HepG2 (cell line): ENCODE measurements at regions not wholly inside any gene's neighbourhood (a gene's known extent, or its start where the extent isn't known, plus 50 kb on each side); places are given as distances from the start of the nearest gene placed in this dataset.

ENCODE experiments used
- ATAC-seq: fragments of 200-7000 bp; cut with Tn5 transposase; 3 replicates; pipeline ENCODE4 v1.9.1; 2020; ENCODE audit warnings: mild to moderate bottlenecking, moderate library complexity
- BruUV-seq: library from RNA; stranded (reverse); fragments of 400-500 nt; replicated peaks from 2 replicates; lab custom pipeline; 2021; lab: Mats Ljungman, UMichigan
- CTCF ChIA-PET: fragments of 300-600 bp; formaldehyde crosslinking; extraction: SDS; loops from one replicate; lab custom pipeline; 2021; ENCODE audit warnings: low total read pairs, inconsistent platforms, low intra/inter-chr PET ratio; lab: Yijun Ruan, JAX
- POLR2A ChIA-PET: fragments of 350-600 bp; sonication (Branson Sonifier 250); formaldehyde crosslinking; loops from one replicate; lab custom pipeline; 2020; ENCODE audit warnings: antibody characterized with exemption, inconsistent platforms; lab: Yijun Ruan, JAX
- DNase-seq: peaks from one replicate; pipeline ENCODE4 v3.0.0-alpha.2; 2015; ENCODE audit warnings: low spot score
- FAIRE-seq: peaks from 3 replicates; lab custom pipeline; 2011; peaks lifted over from hg19 to GRCh38; lab: Jason Lieb, UNC
- H2AFZ ChIP-seq: one replicate; pipeline ENCODE4 v1.6.1; 2011; ENCODE audit warnings: low read length, inconsistent platforms
- H3K27ac ChIP-seq: fragments of 300-600 bp; 3 replicates; pipeline ENCODE4 v1.8.0; 2011; ENCODE audit warnings: mixed run types, mild to moderate bottlenecking, mixed read lengths, low read length, inconsistent platforms; ENCODE audit not compliant: insufficient read depth; ENCODE audit errors: extremely low read length
- H3K27me3 ChIP-seq, 2 experiments: fragments of 200-600 bp in 1 of 2; 2 replicates in 1 of 2; 3 replicates in 1 of 2; pipeline versions ENCODE4 v1.6.0 to v1.8.0; 2011; ENCODE audit warnings: low read length in 2 of 2, mild to moderate bottlenecking in 2 of 2, moderate library complexity in 2 of 2, inconsistent platforms in 1 of 2; ENCODE audit not compliant: insufficient read depth in 2 of 2, control insufficient read depth in 1 of 2
- H3K36me3 ChIP-seq, 2 experiments: fragments of 200-600 bp in 1 of 2; replicated peaks in 1 of 2; 2 replicates in 1 of 2; 3 replicates in 1 of 2; pipeline versions ENCODE4 v1.5.1 to v1.8.0; 2011; ENCODE audit warnings: low read length in 2 of 2, inconsistent platforms in 1 of 2; ENCODE audit not compliant: insufficient read depth in 2 of 2, control insufficient read depth in 1 of 2
- H3K4me1 ChIP-seq: 2 replicates; pipeline ENCODE4 v1.5.1; 2012; ENCODE audit warnings: low read length, inconsistent platforms; ENCODE audit not compliant: insufficient read depth
- H3K4me2 ChIP-seq: 2 replicates; pipeline ENCODE4 v1.6.0; 2011; ENCODE audit warnings: low read depth, low read length, inconsistent platforms
- H3K4me3 ChIP-seq, 3 experiments: fragments of 200-600 bp in 1 of 3; sonication (generic), shearing (Covaris generic) in 1 of 3; replicated peaks in 1 of 3; 2 replicates each; pipeline ENCODE4 v1.5.1; 2011 to 2016; ENCODE audit warnings: low read length in 3 of 3, inconsistent platforms in 2 of 3, low read depth in 2 of 3, mild to moderate bottlenecking in 2 of 3, control low read depth in 1 of 3, mixed read lengths in 1 of 3; ENCODE audit not compliant: insufficient read depth in 1 of 3
- H3K79me2 ChIP-seq: one replicate; pipeline ENCODE4 v1.6.1; 2011; ENCODE audit warnings: low read length, inconsistent platforms; ENCODE audit not compliant: insufficient read depth
- H3K9ac ChIP-seq: 2 replicates; pipeline ENCODE4 v1.6.0; 2011; ENCODE audit warnings: mild to moderate bottlenecking, low read depth, low read length, inconsistent platforms; ENCODE audit not compliant: insufficient read depth
- H3K9me3 ChIP-seq: 2 replicates; pipeline ENCODE4 v1.5.1; 2012; ENCODE audit warnings: mild to moderate bottlenecking, low read length
- H4K20me1 ChIP-seq: 2 replicates; pipeline ENCODE4 v1.6.0; 2011; ENCODE audit warnings: inconsistent platforms, mild to moderate bottlenecking, low read length, moderate library complexity; ENCODE audit not compliant: insufficient read depth
- DNMT3B ChIP-seq: conservative IDR thresholded peaks from 2 replicates; pipeline ENCODE4 v1.6.1; 2016; ENCODE audit warnings: missing biosample characterization, control low read depth
- NFRKB ChIP-seq: fragments of 450-650 bp; IDR thresholded peaks from 2 replicates; pipeline ENCODE4 v1.6.1; 2017
- TEAD2 ChIP-seq: sonication (generic); formaldehyde crosslinking; IDR thresholded peaks from 2 replicates; pipeline ENCODE4 v1.9.0; 2021; ENCODE audit warnings: missing genetic modification reagents
- ZNF143 ChIP-seq: sonication (generic); formaldehyde crosslinking; IDR thresholded peaks from 2 replicates; pipeline ENCODE4 v1.4.0; 2020; ENCODE audit warnings: missing genetic modification reagents
- ZNF34 ChIP-seq: sonication (generic); formaldehyde crosslinking; IDR thresholded peaks from 2 replicates; pipeline ENCODE4 v1.4.0; 2020; ENCODE audit warnings: mild to moderate bottlenecking, missing genetic modification reagents, borderline replicate concordance
- ZNF451 ChIP-seq: sonication (generic); formaldehyde crosslinking; IDR thresholded peaks from 2 replicates; pipeline ENCODE4 v1.5.0; 2020; ENCODE audit warnings: mild to moderate bottlenecking, missing genetic modification reagents
- ZNF7 ChIP-seq: IDR thresholded peaks from 2 replicates; pipeline ENCODE4 v1.6.1; 2016; ENCODE audit warnings: missing biosample characterization, missing genetic modification reagents
- WGBS: methylation state at CpG from one replicate; pipeline ENCODE4 v1.1.6; 2017; ENCODE audit warnings: low lambda C conversion rate; 5-methylcytosine and 5-hydroxymethylcytosine counted together
- in situ Hi-C: cut with HindIII; loops from 2 replicates; pipeline ENCODE4 v1.10.0; 2017; ENCODE audit warnings: low pct_unique_long_range_greater_than_20kb; ENCODE audit not compliant: extremely low pct_ligation_motif_present
- intact Hi-C: fragments of 100-400 bp; cut with micrococcal nuclease; formaldehyde crosslinking; loops from one replicate; pipeline ENCODE4 v1.10.0; 2022; ENCODE audit not compliant: unreplicated experiment
- TF ChIP-seq, protein P1 (sequence below): sonication (generic); formaldehyde crosslinking; IDR thresholded peaks from 2 replicates; pipeline ENCODE4 v1.9.0; 2021; ENCODE audit warnings: missing genetic modification reagents, borderline replicate concordance
- TF ChIP-seq, protein P2 (sequence below): sonication (generic); formaldehyde crosslinking; IDR thresholded peaks from 2 replicates; pipeline ENCODE4 v1.8.0; 2022; ENCODE audit warnings: missing genetic modification reagents, mild to moderate bottlenecking, moderate library complexity, borderline replicate concordance
- TF ChIP-seq, protein P3 (sequence below): sonication (generic); formaldehyde crosslinking; conservative IDR thresholded peaks from 2 replicates; pipeline ENCODE4 v1.4.0; 2020; ENCODE audit warnings: missing genetic modification reagents
- TF ChIP-seq, protein P4 (sequence below): sonication (generic); formaldehyde crosslinking; IDR thresholded peaks from 2 replicates; pipeline ENCODE4 v1.4.0; 2020; ENCODE audit warnings: missing genetic modification reagents, borderline replicate concordance
- TF ChIP-seq, protein P5 (sequence below): sonication (generic); formaldehyde crosslinking; IDR thresholded peaks from 2 replicates; pipeline ENCODE4 v1.5.1; 2020; ENCODE audit warnings: missing genetic modification reagents, mild to moderate bottlenecking, borderline replicate concordance

DNA sequence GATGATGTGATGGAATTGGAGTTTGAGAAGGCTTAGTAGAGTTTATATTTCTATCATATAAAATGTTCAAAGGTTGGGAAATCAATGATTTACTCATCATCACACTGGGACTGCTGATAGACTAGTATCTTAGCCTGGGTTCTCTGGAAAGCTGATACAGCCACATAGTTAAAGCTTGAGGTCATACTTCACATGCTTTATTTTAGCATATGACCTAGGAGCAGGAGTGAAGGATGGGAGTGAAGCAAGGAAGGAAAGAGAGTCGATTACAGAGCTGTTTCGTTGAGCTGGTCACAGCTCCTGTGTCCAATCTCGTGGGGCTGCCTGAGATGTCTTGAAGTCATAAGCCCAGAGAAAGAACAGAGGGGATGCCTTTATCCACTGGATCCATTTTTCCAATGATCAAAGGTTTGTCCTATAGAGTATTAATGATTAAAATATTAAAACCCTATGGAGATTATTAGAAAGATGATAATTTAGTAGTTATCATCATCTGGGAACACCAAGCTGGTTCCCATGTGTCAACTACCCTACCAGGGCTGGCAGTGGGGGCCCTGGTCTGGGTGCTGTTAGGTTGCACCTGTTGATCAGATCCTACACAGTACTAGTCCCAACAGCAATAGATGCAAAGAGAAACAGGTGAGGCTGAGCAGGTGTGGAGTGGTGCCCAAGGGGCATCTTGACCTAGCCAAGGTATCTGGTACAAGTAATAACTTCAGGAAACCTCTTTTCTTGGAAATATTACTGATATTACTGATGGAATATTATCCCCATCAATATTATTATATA, 77.8 kb downstream of the BAMBI start:
- ATAC-seq (no peak), FAIRE-seq (no peak), DNase-seq (no peak)
- ChIA-PET CTCF (no interaction called here), POLR2A (no interaction called here)
- Histone ChIP-seq H2AFZ (no peak overlapping the region), H3K4me2 (no peak overlapping the region), H3K79me2 (no peaks in the 10 kb centered on the region), H3K9me3 (no peaks in the 10 kb centered on the region), H3K36me3 (no peaks in the 10 kb centered on the region), H3K27me3 (peaks cover 0 to 1% of the 10 kb centered on the region in 2 experiments; a peak in 1 of 5 replicates), H3K27ac (no peak overlapping the region), H3K9ac (no peak overlapping the region), H4K20me1 (no peaks in the 10 kb centered on the region), H3K4me1 (no peaks in the 10 kb centered on the region), H3K4me3 (no peak overlapping the region)
- intact Hi-C loops (no loop called here), in situ Hi-C loops (no loop called here)
- WGBS = 26% methylated on average over 3 of the region's 3 CpGs
- no TSS peak for BruUV-seq
- TF ChIP-seq ZNF34 (CRISPR knock-in tag) = no peak
- TF ChIP-seq, protein P1, sequence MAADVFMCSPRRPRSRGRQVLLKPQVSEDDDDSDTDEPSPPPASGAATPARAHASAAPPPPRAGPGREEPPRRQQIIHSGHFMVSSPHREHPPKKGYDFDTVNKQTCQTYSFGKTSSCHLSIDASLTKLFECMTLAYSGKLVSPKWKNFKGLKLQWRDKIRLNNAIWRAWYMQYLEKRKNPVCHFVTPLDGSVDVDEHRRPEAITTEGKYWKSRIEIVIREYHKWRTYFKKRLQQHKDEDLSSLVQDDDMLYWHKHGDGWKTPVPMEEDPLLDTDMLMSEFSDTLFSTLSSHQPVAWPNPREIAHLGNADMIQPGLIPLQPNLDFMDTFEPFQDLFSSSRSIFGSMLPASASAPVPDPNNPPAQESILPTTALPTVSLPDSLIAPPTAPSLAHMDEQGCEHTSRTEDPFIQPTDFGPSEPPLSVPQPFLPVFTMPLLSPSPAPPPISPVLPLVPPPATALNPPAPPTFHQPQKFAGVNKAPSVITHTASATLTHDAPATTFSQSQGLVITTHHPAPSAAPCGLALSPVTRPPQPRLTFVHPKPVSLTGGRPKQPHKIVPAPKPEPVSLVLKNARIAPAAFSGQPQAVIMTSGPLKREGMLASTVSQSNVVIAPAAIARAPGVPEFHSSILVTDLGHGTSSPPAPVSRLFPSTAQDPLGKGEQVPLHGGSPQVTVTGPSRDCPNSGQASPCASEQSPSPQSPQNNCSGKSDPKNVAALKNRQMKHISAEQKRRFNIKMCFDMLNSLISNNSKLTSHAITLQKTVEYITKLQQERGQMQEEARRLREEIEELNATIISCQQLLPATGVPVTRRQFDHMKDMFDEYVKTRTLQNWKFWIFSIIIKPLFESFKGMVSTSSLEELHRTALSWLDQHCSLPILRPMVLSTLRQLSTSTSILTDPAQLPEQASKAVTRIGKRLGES (CRISPR knock-in tag) = no peak
- TF ChIP-seq, protein P2, sequence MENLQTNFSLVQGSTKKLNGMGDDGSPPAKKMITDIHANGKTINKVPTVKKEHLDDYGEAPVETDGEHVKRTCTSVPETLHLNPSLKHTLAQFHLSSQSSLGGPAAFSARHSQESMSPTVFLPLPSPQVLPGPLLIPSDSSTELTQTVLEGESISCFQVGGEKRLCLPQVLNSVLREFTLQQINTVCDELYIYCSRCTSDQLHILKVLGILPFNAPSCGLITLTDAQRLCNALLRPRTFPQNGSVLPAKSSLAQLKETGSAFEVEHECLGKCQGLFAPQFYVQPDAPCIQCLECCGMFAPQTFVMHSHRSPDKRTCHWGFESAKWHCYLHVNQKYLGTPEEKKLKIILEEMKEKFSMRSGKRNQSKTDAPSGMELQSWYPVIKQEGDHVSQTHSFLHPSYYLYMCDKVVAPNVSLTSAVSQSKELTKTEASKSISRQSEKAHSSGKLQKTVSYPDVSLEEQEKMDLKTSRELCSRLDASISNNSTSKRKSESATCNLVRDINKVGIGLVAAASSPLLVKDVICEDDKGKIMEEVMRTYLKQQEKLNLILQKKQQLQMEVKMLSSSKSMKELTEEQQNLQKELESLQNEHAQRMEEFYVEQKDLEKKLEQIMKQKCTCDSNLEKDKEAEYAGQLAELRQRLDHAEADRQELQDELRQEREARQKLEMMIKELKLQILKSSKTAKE (CRISPR knock-in tag) = no peak
- no peak for TF ChIP-seq NFRKB
- TF ChIP-seq, protein P3, sequence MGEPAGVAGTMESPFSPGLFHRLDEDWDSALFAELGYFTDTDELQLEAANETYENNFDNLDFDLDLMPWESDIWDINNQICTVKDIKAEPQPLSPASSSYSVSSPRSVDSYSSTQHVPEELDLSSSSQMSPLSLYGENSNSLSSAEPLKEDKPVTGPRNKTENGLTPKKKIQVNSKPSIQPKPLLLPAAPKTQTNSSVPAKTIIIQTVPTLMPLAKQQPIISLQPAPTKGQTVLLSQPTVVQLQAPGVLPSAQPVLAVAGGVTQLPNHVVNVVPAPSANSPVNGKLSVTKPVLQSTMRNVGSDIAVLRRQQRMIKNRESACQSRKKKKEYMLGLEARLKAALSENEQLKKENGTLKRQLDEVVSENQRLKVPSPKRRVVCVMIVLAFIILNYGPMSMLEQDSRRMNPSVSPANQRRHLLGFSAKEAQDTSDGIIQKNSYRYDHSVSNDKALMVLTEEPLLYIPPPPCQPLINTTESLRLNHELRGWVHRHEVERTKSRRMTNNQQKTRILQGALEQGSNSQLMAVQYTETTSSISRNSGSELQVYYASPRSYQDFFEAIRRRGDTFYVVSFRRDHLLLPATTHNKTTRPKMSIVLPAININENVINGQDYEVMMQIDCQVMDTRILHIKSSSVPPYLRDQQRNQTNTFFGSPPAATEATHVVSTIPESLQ (CRISPR knock-in tag) = no peak
- no peak for TF ChIP-seq ZNF143
- TF ChIP-seq, protein P4, sequence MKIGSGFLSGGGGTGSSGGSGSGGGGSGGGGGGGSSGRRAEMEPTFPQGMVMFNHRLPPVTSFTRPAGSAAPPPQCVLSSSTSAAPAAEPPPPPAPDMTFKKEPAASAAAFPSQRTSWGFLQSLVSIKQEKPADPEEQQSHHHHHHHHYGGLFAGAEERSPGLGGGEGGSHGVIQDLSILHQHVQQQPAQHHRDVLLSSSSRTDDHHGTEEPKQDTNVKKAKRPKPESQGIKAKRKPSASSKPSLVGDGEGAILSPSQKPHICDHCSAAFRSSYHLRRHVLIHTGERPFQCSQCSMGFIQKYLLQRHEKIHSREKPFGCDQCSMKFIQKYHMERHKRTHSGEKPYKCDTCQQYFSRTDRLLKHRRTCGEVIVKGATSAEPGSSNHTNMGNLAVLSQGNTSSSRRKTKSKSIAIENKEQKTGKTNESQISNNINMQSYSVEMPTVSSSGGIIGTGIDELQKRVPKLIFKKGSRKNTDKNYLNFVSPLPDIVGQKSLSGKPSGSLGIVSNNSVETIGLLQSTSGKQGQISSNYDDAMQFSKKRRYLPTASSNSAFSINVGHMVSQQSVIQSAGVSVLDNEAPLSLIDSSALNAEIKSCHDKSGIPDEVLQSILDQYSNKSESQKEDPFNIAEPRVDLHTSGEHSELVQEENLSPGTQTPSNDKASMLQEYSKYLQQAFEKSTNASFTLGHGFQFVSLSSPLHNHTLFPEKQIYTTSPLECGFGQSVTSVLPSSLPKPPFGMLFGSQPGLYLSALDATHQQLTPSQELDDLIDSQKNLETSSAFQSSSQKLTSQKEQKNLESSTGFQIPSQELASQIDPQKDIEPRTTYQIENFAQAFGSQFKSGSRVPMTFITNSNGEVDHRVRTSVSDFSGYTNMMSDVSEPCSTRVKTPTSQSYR (CRISPR knock-in tag) = no peak
- TF ChIP-seq ZNF451 (CRISPR knock-in tag) = no peak
- no peak for TF ChIP-seq ZNF7 (CRISPR knock-in tag)
- TF ChIP-seq TEAD2 = no peak
- TF ChIP-seq, protein P5, sequence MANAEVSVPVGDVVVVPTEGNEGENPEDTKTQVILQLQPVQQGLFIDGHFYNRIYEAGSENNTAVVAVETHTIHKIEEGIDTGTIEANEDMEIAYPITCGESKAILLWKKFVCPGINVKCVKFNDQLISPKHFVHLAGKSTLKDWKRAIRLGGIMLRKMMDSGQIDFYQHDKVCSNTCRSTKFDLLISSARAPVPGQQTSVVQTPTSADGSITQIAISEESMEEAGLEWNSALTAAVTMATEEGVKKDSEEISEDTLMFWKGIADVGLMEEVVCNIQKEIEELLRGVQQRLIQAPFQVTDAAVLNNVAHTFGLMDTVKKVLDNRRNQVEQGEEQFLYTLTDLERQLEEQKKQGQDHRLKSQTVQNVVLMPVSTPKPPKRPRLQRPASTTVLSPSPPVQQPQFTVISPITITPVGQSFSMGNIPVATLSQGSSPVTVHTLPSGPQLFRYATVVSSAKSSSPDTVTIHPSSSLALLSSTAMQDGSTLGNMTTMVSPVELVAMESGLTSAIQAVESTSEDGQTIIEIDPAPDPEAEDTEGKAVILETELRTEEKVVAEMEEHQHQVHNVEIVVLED (CRISPR knock-in tag) = no peak
- TF ChIP-seq DNMT3B = no peak
